AG04450 (cell line): ENCODE measurements at regions not wholly inside any gene's neighbourhood (a gene's known extent, or its start where the extent isn't known, plus 50 kb on each side); places are given as distances from the start of the nearest gene placed in this dataset.

Experiments used
- CTCF ChIA-PET: fragments of 300-600, 350-600 bp; formaldehyde crosslinking; extraction: SDS; loops from one replicate; lab custom pipeline; 2022; ENCODE audit warnings: antibody characterized with exemption, inconsistent platforms; lab: Charles Lee
- POLR2A ChIA-PET: fragments of 350-600 bp; formaldehyde crosslinking; extraction: SDS; loops from one replicate; lab custom pipeline; 2021; ENCODE audit warnings: antibody characterized with exemption, inconsistent platforms; lab: Yijun Ruan, JAX
- DNase-seq: peaks from one replicate; pipeline ENCODE4 v3.0.0-alpha.2; 2011; ENCODE audit warnings: low read depth, low spot score
- H3K27ac ChIP-seq: one replicate; pipeline ENCODE4 v1.5.1; 2012; ENCODE audit warnings: low read depth, low read length, control low read depth
- H3K27me3 ChIP-seq: one replicate; pipeline ENCODE4 v1.6.0; 2012; ENCODE audit warnings: low read length; ENCODE audit not compliant: control insufficient read depth, insufficient read depth
- H3K4me3 ChIP-seq: 2 replicates; pipeline ENCODE4 v1.5.1; 2011; ENCODE audit warnings: mild to moderate bottlenecking, low read depth, low read length, control low read depth
- H3K9me3 ChIP-seq: 2 replicates; pipeline ENCODE4 v1.5.1; 2012; ENCODE audit warnings: low read length; ENCODE audit not compliant: control insufficient read depth, insufficient read depth
- TF ChIP-seq, protein P1 (sequence below): IDR thresholded peaks from 2 replicates; pipeline ENCODE4 v1.5.1; 2011; ENCODE audit warnings: low read depth, low read length, control low read depth, inconsistent platforms

DNA sequence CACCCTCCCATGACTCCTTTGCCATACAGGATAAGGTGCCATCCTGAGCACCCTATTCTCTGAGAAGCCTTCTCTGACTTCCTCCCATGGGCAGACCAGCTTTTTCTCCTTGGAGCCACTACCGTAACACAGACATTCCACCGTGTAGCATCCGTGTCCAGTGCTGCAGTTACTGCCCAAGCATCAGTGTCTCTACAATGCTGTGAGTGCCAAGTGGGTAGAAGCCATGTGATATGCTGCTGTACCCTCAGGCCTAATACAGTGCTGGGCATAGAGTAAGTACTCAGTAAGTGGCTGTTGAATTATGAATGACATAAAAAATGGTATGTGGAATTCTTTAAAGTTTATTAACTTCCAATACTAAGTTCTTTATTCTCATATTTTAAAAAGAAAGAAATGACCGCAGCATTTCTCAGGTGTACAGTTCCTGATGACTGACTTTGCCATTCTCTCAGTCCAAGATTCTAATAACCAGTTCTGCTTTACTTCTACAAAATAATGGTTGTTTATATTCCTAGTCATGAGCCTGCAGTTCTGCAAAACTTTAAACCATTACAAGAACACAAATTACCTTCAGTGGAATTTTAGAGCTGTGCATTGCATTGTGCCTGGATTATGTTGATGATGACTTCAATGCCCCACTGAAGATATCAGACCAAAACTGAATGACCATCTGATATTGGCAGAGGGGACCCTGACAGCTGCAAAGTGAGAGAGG, 118.7 kb downstream of the RPAP3 start:
- Histone ChIP-seq H3K9me3 (no peaks in the 10 kb centered on the region; the same call in 1 of the 2 replicates), H3K27ac (no peak overlapping the region), H3K4me3 (no peak overlapping the region), H3K27me3 (peaks cover 13% of the 10 kb centered on the region)
- ChIA-PET CTCF (no interaction called here), POLR2A (no interaction called here)
- TF ChIP-seq, protein P1, sequence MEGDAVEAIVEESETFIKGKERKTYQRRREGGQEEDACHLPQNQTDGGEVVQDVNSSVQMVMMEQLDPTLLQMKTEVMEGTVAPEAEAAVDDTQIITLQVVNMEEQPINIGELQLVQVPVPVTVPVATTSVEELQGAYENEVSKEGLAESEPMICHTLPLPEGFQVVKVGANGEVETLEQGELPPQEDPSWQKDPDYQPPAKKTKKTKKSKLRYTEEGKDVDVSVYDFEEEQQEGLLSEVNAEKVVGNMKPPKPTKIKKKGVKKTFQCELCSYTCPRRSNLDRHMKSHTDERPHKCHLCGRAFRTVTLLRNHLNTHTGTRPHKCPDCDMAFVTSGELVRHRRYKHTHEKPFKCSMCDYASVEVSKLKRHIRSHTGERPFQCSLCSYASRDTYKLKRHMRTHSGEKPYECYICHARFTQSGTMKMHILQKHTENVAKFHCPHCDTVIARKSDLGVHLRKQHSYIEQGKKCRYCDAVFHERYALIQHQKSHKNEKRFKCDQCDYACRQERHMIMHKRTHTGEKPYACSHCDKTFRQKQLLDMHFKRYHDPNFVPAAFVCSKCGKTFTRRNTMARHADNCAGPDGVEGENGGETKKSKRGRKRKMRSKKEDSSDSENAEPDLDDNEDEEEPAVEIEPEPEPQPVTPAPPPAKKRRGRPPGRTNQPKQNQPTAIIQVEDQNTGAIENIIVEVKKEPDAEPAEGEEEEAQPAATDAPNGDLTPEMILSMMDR = no peak
- no peak for DNase-seq

DNA sequence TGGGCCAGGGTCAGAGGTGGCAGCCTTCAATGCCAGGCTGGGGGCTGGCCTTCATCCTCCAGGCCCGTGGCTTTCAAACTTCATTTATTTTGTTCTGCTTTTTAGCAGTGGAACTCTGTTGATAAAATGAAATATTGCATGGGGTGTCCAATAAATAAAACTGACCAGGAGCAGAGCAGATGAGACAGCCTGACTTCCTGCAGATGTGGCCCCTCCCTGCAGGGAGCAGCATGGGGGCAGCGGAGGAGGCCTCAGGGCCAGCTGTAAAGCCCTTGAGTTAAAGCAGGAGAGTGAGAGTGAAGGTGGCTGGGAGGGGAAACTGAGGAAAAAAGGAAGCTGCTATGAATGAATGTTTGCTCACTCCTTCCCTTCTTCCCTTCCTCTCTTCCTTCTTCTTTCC, 120.3 kb downstream of the RPAP3 start:
- TF ChIP-seq, protein P1 = no peak
- no peak for DNase-seq
- Histone ChIP-seq H3K9me3 (no peaks in the 10 kb centered on the region; the same call in 1 of the 2 replicates), H3K4me3 (no peak overlapping the region), H3K27ac (no peak overlapping the region), H3K27me3 (peaks cover 13% of the 10 kb centered on the region)
- ChIA-PET CTCF (no interaction called here), POLR2A (no interaction called here)

DNA sequence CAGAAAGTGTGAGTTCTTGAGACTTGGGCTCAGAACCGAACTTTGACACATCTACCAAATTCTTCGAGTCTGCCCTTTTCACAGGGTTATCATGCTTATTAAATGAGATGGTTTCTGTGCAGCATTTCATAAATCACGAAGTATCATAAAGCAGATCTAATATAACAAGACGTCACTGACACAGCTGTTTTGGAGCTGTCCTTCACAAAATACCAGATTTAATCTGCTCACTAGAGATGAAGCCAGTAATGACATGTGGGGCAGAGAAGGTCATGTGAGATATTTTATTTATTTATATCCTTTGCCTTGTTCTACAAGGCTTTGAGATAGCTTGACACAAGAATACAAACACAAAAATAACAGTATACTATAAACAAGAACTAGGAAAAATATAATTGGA, 127.0 kb downstream of the RPAP3 start:
- Histone ChIP-seq H3K27ac (no peak overlapping the region), H3K9me3 (no peaks in the 10 kb centered on the region; the same call in 1 of the 2 replicates), H3K27me3 (peaks cover 6% of the 10 kb centered on the region), H3K4me3 (no peak overlapping the region)
- ChIA-PET POLR2A (no interaction called here), CTCF (no interaction called here)
- TF ChIP-seq, protein P1 = no peak
- DNase-seq = no peak

DNA sequence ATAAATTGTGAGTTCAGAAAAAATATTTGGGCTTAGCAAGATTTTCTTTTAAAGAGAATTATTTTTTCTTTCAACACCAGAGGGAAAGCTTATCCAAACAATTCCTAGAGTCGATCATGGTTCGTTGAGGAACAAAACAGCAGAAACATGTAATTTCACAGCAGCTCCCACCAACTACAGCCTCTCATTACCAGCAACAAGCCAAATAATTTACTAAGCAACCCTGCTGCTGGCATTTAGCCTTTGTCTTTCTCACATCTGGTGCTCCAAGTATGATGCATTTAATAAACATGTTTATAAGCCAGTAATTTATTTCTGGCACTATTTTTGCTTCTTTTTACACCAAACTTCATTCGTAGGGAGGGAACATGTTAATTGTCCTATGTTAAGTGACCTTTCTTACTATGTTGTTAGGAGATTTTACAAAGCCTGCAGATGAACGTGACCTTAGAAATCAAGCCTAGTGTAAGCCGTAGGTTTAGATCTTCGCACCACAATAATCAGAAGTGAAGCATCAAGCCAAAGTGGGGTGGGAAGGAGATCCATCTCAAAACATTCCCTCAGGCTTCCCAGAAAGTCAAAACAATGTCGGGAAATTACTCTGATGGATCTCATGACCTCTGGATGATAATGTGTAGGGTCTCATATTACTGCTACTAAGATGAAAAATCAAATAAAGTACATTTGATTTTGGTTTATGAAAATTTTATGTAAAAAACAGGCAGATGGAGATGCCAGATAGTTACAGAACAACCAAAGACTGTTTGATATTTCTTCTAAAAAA, 128.4 kb downstream of the RPAP3 start:
- ChIA-PET CTCF (no interaction called here), POLR2A (no interaction called here)
- TF ChIP-seq, protein P1 = no peak
- no peaks in the 10 kb centered on the region; the same call in 1 of the 2 replicates for H3K9me3 ChIP-seq
- H3K27ac ChIP-seq = no peak overlapping the region
- H3K4me3 ChIP-seq = no peak overlapping the region
- DNase-seq = no peak
- peaks cover 12% of the 10 kb centered on the region for H3K27me3 ChIP-seq

DNA sequence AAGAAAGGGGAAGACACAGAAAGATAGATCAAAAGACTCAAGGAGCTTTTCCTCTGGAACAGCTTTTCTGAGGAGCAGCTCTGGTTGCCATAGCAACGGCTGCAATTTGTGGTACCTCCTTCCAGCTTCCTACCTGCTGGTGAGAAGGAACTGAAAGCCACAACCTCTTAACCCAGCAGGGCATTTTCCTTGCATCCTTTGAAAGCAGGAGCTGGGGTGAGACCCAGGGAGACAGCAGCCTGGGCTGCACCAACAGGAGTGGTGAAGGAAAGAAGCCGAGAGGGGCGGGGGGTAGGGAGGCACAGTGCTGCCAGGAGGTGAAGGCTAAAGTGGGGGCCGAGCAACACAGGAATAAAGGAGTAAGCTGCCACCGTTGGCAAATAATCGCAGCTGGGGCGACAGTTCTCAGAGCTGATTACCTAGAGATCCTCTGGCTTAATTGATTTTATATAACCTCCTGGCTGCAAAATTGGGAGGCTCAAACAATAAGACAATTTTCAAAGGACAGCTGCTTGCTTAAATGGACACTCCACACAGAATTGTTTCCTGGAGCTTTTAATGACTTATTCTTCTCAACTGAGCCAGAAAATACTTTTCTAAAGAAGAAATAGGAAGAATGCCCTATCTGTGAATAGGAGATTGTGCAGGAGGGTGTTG, 129.4 kb downstream of the RPAP3 start:
- TF ChIP-seq, protein P1 = no peak
- Histone ChIP-seq H3K4me3 (no peak overlapping the region), H3K9me3 (no peaks in the 10 kb centered on the region), H3K27ac (no peak overlapping the region), H3K27me3 (peaks cover 12% of the 10 kb centered on the region)
- no peak for DNase-seq
- ChIA-PET CTCF (no interaction called here), POLR2A (no interaction called here)
